ENCODE measurements at regions not wholly inside any gene's neighbourhood (a gene's known extent, or its start where the extent isn't known, plus 50 kb on each side); places are given as distances from the start of the nearest gene placed in this dataset.
"Not testable (repeated sequence)": the region's sequence is repeated elsewhere in the genome, so short reads cannot be mapped to it uniquely, and the experiment has no call there.

DNA sequence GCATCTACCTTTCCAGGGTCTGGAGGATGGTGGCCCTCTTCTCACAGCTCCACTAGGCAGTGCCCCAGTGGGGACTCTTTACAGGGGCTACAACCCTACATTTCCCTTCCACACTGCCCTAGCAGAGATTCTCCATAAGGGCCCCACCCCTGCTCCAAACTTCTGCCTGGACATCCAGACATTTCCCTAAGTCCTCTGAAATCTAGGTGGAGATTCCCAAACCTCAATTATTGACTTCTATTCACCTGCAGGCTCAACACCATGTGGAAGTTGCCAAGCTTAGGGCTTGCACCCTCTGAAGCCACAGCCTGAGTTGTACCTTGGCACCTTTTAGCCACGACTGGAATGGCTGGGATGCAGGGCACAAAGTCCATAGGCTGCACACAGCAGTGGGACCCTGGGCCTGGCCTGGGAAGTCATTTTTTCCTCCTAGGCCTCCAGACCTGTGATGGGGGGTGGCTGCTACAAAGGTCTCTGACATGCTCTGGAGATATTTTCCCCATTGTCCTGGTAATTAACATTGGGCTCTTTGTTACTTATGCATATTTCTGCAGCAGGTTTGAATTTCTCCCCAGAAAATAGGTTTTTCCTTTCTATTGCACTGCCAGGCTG is 53.7 kb upstream of the ST3GAL5 start:
- 100% methylated on average over 1 of the region's 1 CpG for WGBS (ENCODE audit: insufficient coverage)

DNA sequence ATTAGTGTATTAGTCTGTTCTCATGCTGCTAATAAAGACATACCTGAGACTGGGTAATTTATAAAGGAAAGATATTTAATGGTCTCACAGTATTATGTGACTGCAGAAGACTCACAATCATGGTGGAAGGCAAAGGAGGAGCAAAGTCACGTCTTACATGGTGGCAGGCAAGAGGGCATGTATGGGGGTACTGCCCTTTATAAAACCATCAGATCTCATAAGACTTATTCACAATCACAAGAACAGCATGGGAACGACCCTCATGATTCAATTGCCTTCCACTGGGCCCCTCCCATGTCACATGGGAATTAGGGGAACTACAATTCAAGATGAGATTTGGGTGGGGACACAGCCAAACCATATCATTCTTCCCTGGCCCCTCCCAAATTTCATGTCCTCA is 52.7 kb upstream of the ST3GAL5 start:
- WGBS (ENCODE audit: insufficient coverage) = no CpG with 5 or more reads among the region's 2 CpGs
- H4K20me1 ChIP-seq (ENCODE audit: insufficient read depth, low read length); H3K27ac Mint-ChIP-seq; H3K9ac ChIP-seq (ENCODE audit: insufficient read depth, low read length, poor library complexity, severe bottlenecking); H3K36me3 ChIP-seq (replicated peaks in 1 of 2; ENCODE audit: control insufficient read depth in 1 of 2, insufficient read depth in 2 of 2, low read length in 2 of 2); H3K4me1 Mint-ChIP-seq; H3K36me3 Mint-ChIP-seq; DNase-seq; H3K27me3 Mint-ChIP-seq (ENCODE audit: low read depth in 3 of 3); H2AFZ ChIP-seq (ENCODE audit: insufficient read depth, low read depth, low read length, poor library complexity, severe bottlenecking); H3K4me3 ChIP-seq (replicated peaks in 1 of 3; ENCODE audit: low read depth in 2 of 3, low read length in 3 of 3); intact Hi-C loops (cut with micrococcal nuclease); H3K79me2 ChIP-seq (ENCODE audit: insufficient read depth, low read length); H3K4me1 ChIP-seq (ENCODE audit: control insufficient read depth in 1 of 2, insufficient read depth in 2 of 2, low read length in 2 of 2); H3K27me3 ChIP-seq (ENCODE audit: control insufficient read depth in 2 of 2, insufficient read depth in 2 of 2, low read length in 2 of 2); H3K4me3 Mint-ChIP-seq; H3K4me2 ChIP-seq (replicated peaks; ENCODE audit: extremely low read depth, low read length, poor library complexity, severe bottlenecking); H3K27ac ChIP-seq (ENCODE audit: low read depth in 1 of 2, low read length in 2 of 2): not testable (repeated sequence)
- H3K9me3 Mint-ChIP-seq = peaks cover 20 to 44% (median 30%) of the 10 kb centered on the region in 7 donors
- peaks cover 26 to 27% of the 10 kb centered on the region in 2 donors for H3K9me3 ChIP-seq (replicated peaks in 1 of 2; ENCODE audit: control insufficient read depth in 1 of 2, insufficient read depth in 1 of 2, low read length in 2 of 2)

More for the DNA sequence above, 53.7 kb upstream of the ST3GAL5 start:
- Mint-ChIP-seq H3K9me3 (peaks cover 22 to 47% (median 36%) of the 10 kb centered on the region in 7 donors), H3K27me3 (ENCODE audit: low read depth in 3 of 3) (peaks cover 0 to 2% (median 1%) of the 10 kb centered on the region in 3 donors), H3K36me3 (peaks cover 0 to 3% of the 10 kb centered on the region in 2 donors), H3K27ac (no peak overlapping the region), H3K4me3 (no peak overlapping the region), H3K4me1 (peaks cover 1% of the 10 kb centered on the region)
- no peak overlapping the region for H3K27ac ChIP-seq (ENCODE audit: low read depth in 1 of 2, low read length in 2 of 2)
- peaks cover 30 to 32% of the 10 kb centered on the region in 2 donors for H3K9me3 ChIP-seq (replicated peaks in 1 of 2; ENCODE audit: control insufficient read depth in 1 of 2, insufficient read depth in 1 of 2, low read length in 2 of 2)
- intact Hi-C loops (cut with micrococcal nuclease) = no loop called here
- no peaks in the 10 kb centered on the region for H3K27me3 ChIP-seq (ENCODE audit: control insufficient read depth in 2 of 2, insufficient read depth in 2 of 2, low read length in 2 of 2)
- H3K9ac ChIP-seq (ENCODE audit: insufficient read depth, low read length, poor library complexity, severe bottlenecking) = no peak overlapping the region
- H3K4me3 ChIP-seq (replicated peaks in 1 of 3; ENCODE audit: low read depth in 2 of 3, low read length in 3 of 3) = no peak overlapping the region
- H3K36me3 ChIP-seq (replicated peaks in 1 of 2; ENCODE audit: control insufficient read depth in 1 of 2, insufficient read depth in 2 of 2, low read length in 2 of 2) = no peaks in the 10 kb centered on the region
- no peak for TF ChIP-seq CTCF (IDR thresholded peaks at IDR 0.05)
- no peaks in the 10 kb centered on the region for H3K4me1 ChIP-seq (ENCODE audit: control insufficient read depth in 1 of 2, insufficient read depth in 2 of 2, low read length in 2 of 2)
- H2AFZ ChIP-seq (ENCODE audit: insufficient read depth, low read depth, low read length, poor library complexity, severe bottlenecking) = no peak overlapping the region
- H3K4me2 ChIP-seq (replicated peaks; ENCODE audit: extremely low read depth, low read length, poor library complexity, severe bottlenecking) = no peak overlapping the region
- no peaks in the 10 kb centered on the region for H4K20me1 ChIP-seq (ENCODE audit: insufficient read depth, low read length)
- DNase-seq = no peak
- H3K79me2 ChIP-seq (ENCODE audit: insufficient read depth, low read length) = no peaks in the 10 kb centered on the region
